Activated CD4-positive, alpha-beta T cell treated with anti-CD3 and anti-CD28 coated beads, Interleukin-2, amount 10 ng/mL, durations not matched to agents 7 days and 5 days (primary cell): ENCODE measurements at regions not wholly inside any gene's neighbourhood (a gene's known extent, or its start where the extent isn't known, plus 50 kb on each side); places are given as distances from the start of the nearest gene placed in this dataset.

Experiments used
- CTCF ChIA-PET: fragments of 350-600 bp; sonication (Branson Sonifier 250); formaldehyde crosslinking; loops from one replicate; lab custom pipeline; 2021; ENCODE audit warnings: antibody characterized with exemption; lab: Charles Lee
- POLR2A ChIA-PET: fragments of 350-600 bp; sonication (Branson Sonifier 250); formaldehyde crosslinking; loops from one replicate; lab custom pipeline; 2021; ENCODE audit warnings: antibody characterized with exemption; lab: Charles Lee
- DNase-seq: peaks from one replicate; pipeline ENCODE4 v3.0.0-alpha.2; 2020
- H3K27ac Mint-ChIP-seq: one replicate; pipeline ENCODE4 v1.8.0; 2021; ENCODE audit warnings: mild to moderate bottlenecking, moderate library complexity, mixed read lengths
- H3K27me3 Mint-ChIP-seq: one replicate; pipeline ENCODE4 v1.8.0; 2021; ENCODE audit warnings: mixed read lengths
- H3K36me3 Mint-ChIP-seq: one replicate; pipeline ENCODE4 v1.8.0; 2021; ENCODE audit warnings: low read depth, mixed read lengths
- H3K4me1 Mint-ChIP-seq: one replicate; pipeline ENCODE4 v1.8.0; 2021; ENCODE audit warnings: mixed read lengths
- H3K4me3 Mint-ChIP-seq: one replicate; pipeline ENCODE4 v1.8.0; 2021; ENCODE audit warnings: mild to moderate bottlenecking, moderate library complexity, mixed read lengths
- H3K9me3 Mint-ChIP-seq: one replicate; pipeline ENCODE4 v1.8.0; 2021; ENCODE audit warnings: mixed read lengths

DNA sequence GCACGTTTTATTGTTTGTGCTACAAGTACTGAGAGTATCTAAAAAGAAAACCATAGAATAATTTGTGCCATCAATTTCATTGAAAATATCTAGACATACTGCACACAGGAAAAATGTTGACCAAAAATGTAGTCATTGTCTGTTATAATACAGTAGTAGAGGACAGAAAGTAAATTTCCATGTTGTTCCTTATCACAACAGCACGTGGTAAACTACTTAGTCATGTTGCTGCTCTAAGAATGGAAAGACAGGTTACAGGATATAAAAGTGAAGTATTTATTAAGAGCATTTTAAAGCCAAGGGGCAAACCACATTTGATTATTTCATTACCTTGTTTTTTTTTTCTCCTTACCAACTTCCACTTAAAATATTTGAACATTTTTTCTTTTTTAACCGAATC lies 89.0 kb upstream of the CEP85L start:
- no peaks in the 10 kb centered on the region for H3K36me3 Mint-ChIP-seq
- H3K27ac Mint-ChIP-seq: no peak overlapping the region
- H3K4me1 Mint-ChIP-seq: peaks cover 12% of the 10 kb centered on the region
- H3K9me3 Mint-ChIP-seq: no peaks in the 10 kb centered on the region
- H3K27me3 Mint-ChIP-seq: peaks cover 2% of the 10 kb centered on the region
- no peak for DNase-seq
- H3K4me3 Mint-ChIP-seq: no peak overlapping the region
- ChIA-PET CTCF (interaction anchor here (0.6 kb wide), 1 partner anchor 84 kb away, joined by 3 read pairs; no protein-coding TSS in a partner anchor), POLR2A (no interaction called here)

DNA sequence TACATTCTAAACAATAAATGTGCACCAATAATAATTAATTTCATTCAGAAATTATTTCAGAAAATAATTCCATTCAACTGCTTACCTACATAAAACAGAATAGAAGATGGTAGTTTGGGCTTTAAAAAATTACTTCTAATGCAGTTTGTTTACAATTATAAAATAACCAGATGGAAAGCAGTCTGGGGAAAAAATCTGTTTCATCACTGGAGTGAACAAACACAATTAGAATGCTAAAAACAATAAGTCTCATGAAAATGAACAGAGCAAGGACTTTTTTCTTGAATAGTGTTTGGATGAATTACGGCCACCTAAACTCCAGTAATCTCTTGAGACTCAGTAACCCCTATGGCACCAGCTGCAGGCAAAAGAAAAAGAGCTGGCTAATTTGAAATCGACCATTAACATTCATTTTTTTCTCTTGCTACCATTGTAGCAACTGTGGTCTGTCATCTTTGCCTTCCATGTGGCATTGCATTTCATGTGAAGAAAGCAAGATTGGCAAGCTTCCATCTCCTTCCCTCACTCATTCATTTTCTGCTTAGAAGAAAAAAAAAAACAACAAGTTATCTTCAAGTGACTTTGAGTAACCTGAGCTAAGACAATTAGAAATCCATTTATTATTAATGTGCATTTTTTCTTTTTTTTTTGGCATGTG lies 88.4 kb upstream of the CEP85L start:
- ChIA-PET POLR2A (no interaction called here), CTCF (interaction anchor here (0.6 kb wide), 1 partner anchor 84 kb away, joined by 3 read pairs; no protein-coding TSS in a partner anchor)

GRCh38 chr6:118736440-118736839 lies 85.0 kb upstream of the CEP85L start:
- H3K4me3 Mint-ChIP-seq: no peak overlapping the region
- POLR2A ChIA-PET: no interaction called here
- peaks cover 2% of the 10 kb centered on the region for H3K27me3 Mint-ChIP-seq
- DNase-seq: no peak
- CTCF ChIA-PET: interaction anchor here (0.6 to 1.4 kb wide), 2 partner anchors 16 to 85 kb away, joined by 3 read pairs; partner anchors contain the start of gene CEP85L
- H3K9me3 Mint-ChIP-seq: no peaks in the 10 kb centered on the region
- no peak overlapping the region for H3K27ac Mint-ChIP-seq
- no peaks in the 10 kb centered on the region for H3K36me3 Mint-ChIP-seq
- peaks cover 15% of the 10 kb centered on the region for H3K4me1 Mint-ChIP-seq

More for the DNA sequence above, 88.4 kb upstream of the CEP85L start:
- no peaks in the 10 kb centered on the region for H3K36me3 Mint-ChIP-seq
- H3K27me3 Mint-ChIP-seq: peaks cover 2% of the 10 kb centered on the region
- H3K27ac Mint-ChIP-seq: no peak overlapping the region
- no peak overlapping the region for H3K4me3 Mint-ChIP-seq
- DNase-seq: no peak
- peaks cover 15% of the 10 kb centered on the region for H3K4me1 Mint-ChIP-seq
- no peaks in the 10 kb centered on the region for H3K9me3 Mint-ChIP-seq

DNA sequence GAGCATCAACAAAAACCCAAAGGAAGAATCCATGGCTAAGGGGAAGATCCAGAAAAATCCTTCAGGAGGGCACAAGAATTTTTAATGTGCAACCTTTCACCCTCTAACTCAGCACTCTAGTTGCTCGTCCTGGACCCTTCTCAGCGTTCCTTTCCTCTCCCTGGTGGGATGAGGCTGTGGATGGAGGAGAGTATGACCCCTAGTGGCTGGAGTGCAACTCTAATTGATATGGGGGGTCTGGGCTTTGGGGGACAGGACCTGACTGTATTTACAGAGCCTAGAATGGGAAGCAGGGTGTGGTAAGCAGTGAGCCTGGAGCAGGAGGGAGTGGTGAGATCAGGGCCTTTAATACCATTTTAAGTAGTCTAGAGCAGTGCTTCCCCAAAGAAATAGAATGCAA lies 83.9 kb upstream of the CEP85L start:
- no peaks in the 10 kb centered on the region for H3K36me3 Mint-ChIP-seq
- no peak overlapping the region for H3K4me3 Mint-ChIP-seq
- H3K9me3 Mint-ChIP-seq: no peaks in the 10 kb centered on the region
- DNase-seq: no peak
- ChIA-PET POLR2A (no interaction called here), CTCF (no interaction called here)
- peaks cover 15% of the 10 kb centered on the region for H3K4me1 Mint-ChIP-seq
- no peak overlapping the region for H3K27ac Mint-ChIP-seq
- H3K27me3 Mint-ChIP-seq: peaks cover 2% of the 10 kb centered on the region

DNA sequence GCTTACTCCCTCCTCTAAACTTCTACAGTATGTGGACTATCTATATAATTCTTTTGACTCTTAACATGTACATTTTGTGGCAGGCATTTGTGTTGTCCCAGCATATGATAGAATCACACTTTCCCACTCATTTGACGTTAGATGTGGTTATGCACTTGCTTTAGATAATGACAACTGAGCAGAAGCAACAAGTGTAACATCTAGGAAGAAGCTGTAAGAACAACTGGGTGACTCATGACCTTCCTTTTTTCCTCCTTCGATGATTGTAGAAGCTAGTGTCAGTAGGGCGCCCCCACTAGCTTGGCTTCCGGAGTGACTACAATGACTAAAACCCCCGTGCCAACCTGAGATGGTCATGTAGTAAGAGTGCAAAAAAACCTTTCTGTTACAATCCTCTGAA lies 74.6 kb upstream of the CEP85L start:
- Mint-ChIP-seq H3K27ac (peak overlapping the region; percentile 60), H3K4me3 (no peak overlapping the region), H3K27me3 (no peaks in the 10 kb centered on the region), H3K9me3 (no peaks in the 10 kb centered on the region), H3K4me1 (peaks cover 48% of the 10 kb centered on the region), H3K36me3 (no peaks in the 10 kb centered on the region)
- ChIA-PET CTCF (interaction anchor here (0.6 to 1.2 kb wide), 6 partner anchors 9 to 170 kb away, joined by 3 to 4 read pairs (median 4); no protein-coding TSS in a partner anchor), POLR2A (interaction anchor here (0.6 kb wide), 1 partner anchor 16 kb away, joined by 5 read pairs; no protein-coding TSS in a partner anchor)
- DNase-seq: peak; percentile 40

- POLR2A ChIA-PET: interaction anchor here (0.8 kb wide), 1 partner anchor 89 kb away, joined by 3 read pairs; no protein-coding TSS in a partner anchor
- Mint-ChIP-seq H3K27ac (peak overlapping the region; percentile 77), H3K36me3 (no peaks in the 10 kb centered on the region), H3K27me3 (no peaks in the 10 kb centered on the region), H3K4me1 (peaks cover 66% of the 10 kb centered on the region), H3K9me3 (no peaks in the 10 kb centered on the region), H3K4me3 (peak overlapping the region; percentile 7)
- DNase-seq: no peak
- CTCF ChIA-PET: no interaction called here
Measured at GRCh38 chr6:118724211-118724610, 72.8 kb upstream of the CEP85L start.

DNA sequence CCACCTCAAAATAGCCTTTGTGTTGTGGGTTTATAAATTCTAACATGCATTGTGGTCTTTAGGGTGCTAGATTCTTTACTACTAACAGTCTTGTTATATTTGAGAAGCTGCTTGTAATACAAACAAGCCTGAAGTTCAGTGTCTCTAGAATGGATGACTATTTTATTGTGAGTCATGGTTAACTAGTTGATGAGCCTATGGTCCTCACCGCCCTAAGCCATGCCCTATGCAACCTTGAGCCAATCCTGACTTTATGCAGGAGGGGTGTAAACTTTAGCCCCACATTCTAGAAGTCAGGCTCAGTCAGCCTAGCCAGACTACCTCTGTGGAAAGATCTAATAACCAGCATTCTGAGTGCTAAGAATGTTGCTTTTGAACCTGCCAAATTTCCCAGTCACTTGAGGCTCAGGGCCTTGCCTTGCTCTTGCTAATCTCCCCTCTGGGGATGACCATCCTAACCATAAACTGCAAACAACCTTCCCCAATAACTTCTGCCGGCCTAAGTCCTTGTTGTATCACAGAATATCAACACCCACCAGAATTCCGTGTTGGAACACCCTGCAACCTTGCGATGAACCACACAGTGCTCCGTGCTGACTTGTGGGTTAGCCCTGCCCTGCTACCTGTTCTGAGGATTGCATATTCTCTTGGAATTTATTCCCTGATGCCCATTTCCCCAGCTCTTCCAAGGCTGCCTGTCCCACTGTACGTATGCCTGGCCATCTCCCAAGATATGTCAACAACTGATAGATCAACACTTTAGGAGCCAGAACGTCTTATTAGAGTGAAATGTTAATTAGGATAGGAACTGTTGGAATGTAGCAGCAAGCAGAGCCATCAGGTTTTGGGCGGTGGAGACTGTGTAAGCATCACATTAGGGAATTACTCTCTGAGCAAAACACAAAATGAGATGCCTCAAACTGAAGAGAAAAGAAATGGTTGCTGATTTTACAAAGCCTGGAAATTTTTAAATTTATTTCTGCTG lies 71.7 kb upstream of the CEP85L start:
- Mint-ChIP-seq H3K9me3 (no peaks in the 10 kb centered on the region), H3K4me3 (no peak overlapping the region), H3K36me3 (no peaks in the 10 kb centered on the region), H3K27me3 (no peaks in the 10 kb centered on the region), H3K4me1 (peaks cover 77% of the 10 kb centered on the region), H3K27ac (no peak overlapping the region)
- POLR2A ChIA-PET: no interaction called here
- no peak for DNase-seq
- CTCF ChIA-PET: interaction anchor here (1.2 to 2.5 kb wide), 3 partner anchors 11 to 16 kb away, joined by 4 to 9 read pairs (median 7); no protein-coding TSS in a partner anchor

DNA sequence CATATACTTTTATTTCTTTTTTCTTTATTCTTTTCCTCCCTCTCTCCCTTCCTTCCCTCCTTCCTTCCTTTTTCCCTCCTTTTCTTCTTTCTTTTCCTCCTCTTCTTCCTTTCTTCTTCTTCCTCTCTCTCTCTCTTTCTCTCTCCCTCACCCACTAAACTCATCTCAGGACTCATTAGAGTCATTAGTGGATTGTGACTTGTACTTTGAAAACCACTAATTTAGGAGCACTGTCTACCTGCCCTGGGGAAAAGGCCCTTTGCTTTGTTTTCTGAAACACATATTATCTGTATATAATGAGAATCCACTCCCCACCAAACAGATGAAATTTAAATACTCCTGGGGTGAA lies 68.7 kb upstream of the CEP85L start:
- no peaks in the 10 kb centered on the region for H3K36me3 Mint-ChIP-seq
- ChIA-PET CTCF (interaction anchor here (0.6 to 1.4 kb wide), 3 partner anchors 14 to 31 kb away, joined by 3 to 5 read pairs (median 3); no protein-coding TSS in a partner anchor), POLR2A (no interaction called here)
- H3K9me3 Mint-ChIP-seq: peaks cover 2% of the 10 kb centered on the region
- H3K27ac Mint-ChIP-seq: peak overlapping the region; percentile 93
- peaks cover 64% of the 10 kb centered on the region for H3K4me1 Mint-ChIP-seq
- no peak overlapping the region for H3K4me3 Mint-ChIP-seq
- no peak for DNase-seq
- no peaks in the 10 kb centered on the region for H3K27me3 Mint-ChIP-seq

GRCh38 chr6:118719351-118720124 lies 68.1 kb upstream of the CEP85L start:
- POLR2A ChIA-PET: interaction anchor here (1.1 kb wide), 1 partner anchor 10 kb away, joined by 3 read pairs; no protein-coding TSS in a partner anchor

GRCh38 chr6:118718903-118719302 lies 67.5 kb upstream of the CEP85L start:
- ChIA-PET POLR2A (interaction anchor here (1.1 kb wide), 1 partner anchor 10 kb away, joined by 3 read pairs; no protein-coding TSS in a partner anchor), CTCF (interaction anchor here (1.3 to 1.8 kb wide), 2 partner anchors 9 to 12 kb away, joined by 3 to 6 read pairs; no protein-coding TSS in a partner anchor)
- H3K36me3 Mint-ChIP-seq: no peaks in the 10 kb centered on the region

More at GRCh38 chr6:118719351-118720124, 68.1 kb upstream of the CEP85L start:
- peak; percentile 49 for DNase-seq
- Mint-ChIP-seq H3K4me1 (peaks cover 63% of the 10 kb centered on the region), H3K27ac (peak overlapping the region; percentile 93), H3K4me3 (peak overlapping the region; percentile 9), H3K36me3 (no peaks in the 10 kb centered on the region), H3K9me3 (peaks cover 2% of the 10 kb centered on the region), H3K27me3 (no peaks in the 10 kb centered on the region)
- CTCF ChIA-PET: interaction anchor here (0.6 to 1.8 kb wide), 3 partner anchors 10 to 16 kb away, joined by 3 to 6 read pairs (median 3); no protein-coding TSS in a partner anchor

GRCh38 chr6:118718297-118718696 lies 66.9 kb upstream of the CEP85L start:
- CTCF ChIA-PET: interaction anchor here (1.3 to 1.8 kb wide), 2 partner anchors 9 to 11 kb away, joined by 3 to 6 read pairs; no protein-coding TSS in a partner anchor
- H3K27ac Mint-ChIP-seq: peak overlapping the region; percentile 22

More at GRCh38 chr6:118718903-118719302, 67.5 kb upstream of the CEP85L start:
- no peak overlapping the region for H3K4me3 Mint-ChIP-seq
- peak overlapping the region; percentile 93 for H3K27ac Mint-ChIP-seq
- peaks cover 2% of the 10 kb centered on the region for H3K9me3 Mint-ChIP-seq
- DNase-seq: no peak
- H3K27me3 Mint-ChIP-seq: no peaks in the 10 kb centered on the region
- H3K4me1 Mint-ChIP-seq: peaks cover 57% of the 10 kb centered on the region

More at GRCh38 chr6:118718297-118718696, 66.9 kb upstream of the CEP85L start:
- no peak for DNase-seq
- no peak overlapping the region for H3K4me3 Mint-ChIP-seq
- no peaks in the 10 kb centered on the region for H3K36me3 Mint-ChIP-seq
- no peaks in the 10 kb centered on the region for H3K27me3 Mint-ChIP-seq
- peaks cover 55% of the 10 kb centered on the region for H3K4me1 Mint-ChIP-seq
- POLR2A ChIA-PET: interaction anchor here (1.1 kb wide), 1 partner anchor 9 kb away, joined by 3 read pairs; no protein-coding TSS in a partner anchor
- H3K9me3 Mint-ChIP-seq: peaks cover 2% of the 10 kb centered on the region
